GM18520 (cell line): ENCODE measurements at regions not wholly inside any gene's neighbourhood (a gene's known extent, or its start where the extent isn't known, plus 50 kb on each side); places are given as distances from the start of the nearest gene placed in this dataset.
"Not testable (repeated sequence)": the region's sequence is repeated elsewhere in the genome, so short reads cannot be mapped to it uniquely, and the experiment has no call there.

Experiments used
- ATAC-seq: cut with Tn5 transposase; IDR thresholded peaks from one replicate; pipeline ENCODE4 v1.9.1; 2021; ENCODE audit not compliant: unreplicated experiment

DNA sequence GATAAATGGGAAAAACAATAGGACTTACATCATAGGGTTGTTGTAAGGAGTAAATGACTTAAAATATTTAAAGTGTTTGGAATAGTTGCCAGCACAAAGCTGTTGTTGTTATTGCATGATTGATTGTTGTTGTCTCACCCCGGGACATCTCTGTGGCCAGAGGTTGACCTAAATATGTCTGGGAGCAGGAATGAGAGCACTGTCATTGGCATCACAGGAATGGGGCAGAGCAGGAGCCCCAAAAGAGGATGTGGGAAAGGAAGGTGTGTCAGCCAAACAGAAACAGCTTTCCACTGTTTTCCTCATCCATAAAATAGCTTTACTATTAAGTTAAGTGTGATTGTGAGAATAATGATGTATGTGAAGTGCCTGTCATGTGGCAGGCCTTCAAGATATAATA lies 121.6 kb downstream of the TMEM168 start:
- no peak for ATAC-seq

DNA sequence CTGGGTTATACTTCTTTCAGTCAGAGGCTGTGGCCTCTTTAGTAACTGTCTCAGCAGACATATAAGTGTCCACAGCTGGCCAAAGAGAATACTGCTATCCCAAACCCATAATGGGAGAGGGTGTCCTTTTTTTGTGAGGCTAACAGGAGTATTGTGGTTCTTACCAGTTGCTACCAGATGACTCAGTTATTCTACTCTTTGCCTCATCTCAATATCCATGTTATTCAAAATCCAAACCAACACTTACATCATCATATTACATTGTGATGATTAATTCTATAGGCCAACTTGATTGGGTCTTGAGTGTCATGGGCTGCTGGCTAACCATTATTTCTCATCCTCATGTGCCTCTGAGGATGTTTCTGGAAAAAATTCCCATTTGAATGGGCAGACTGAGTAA lies 120.9 kb downstream of the TMEM168 start:
- no peak for ATAC-seq

DNA sequence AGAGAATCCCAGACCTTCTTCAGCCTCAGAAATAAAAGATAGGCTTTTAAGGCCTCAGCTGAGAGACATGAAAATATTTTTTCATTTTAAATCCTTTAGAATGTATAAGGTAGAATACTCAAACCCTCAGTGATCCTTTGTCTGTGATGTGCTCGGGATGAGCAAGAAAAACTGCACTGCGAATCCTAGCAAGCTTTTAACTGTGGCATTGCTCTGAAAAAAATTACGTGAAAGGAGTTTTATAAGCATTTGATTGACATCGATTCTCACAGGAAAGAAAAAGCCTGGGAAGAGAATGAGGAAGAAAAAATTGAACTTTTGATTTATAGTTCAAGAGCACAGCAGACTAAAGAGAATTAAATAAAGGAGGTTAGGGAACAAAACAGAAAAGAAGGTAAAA lies 120.0 kb downstream of the TMEM168 start:
- ATAC-seq = no peak

DNA sequence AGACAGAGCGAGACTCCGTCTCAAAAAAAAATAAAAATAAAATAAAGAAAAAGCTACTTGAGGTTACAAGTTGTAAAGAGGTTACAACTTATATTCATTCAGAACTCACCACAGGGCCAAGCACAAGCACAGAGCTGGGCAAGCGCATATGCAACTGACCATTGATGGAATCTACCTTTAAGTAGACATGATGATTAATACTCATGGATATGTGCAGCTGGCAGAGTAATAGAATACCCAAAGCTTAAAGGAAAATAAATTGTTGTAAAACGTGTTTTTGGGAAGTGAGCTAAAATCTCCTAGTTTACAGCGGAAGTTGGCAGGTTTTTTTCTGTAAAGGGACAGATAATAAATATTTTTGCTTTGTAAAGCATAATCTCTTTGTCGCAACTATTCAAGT lies 111.6 kb downstream of the TMEM168 start:
- no peak for ATAC-seq

DNA sequence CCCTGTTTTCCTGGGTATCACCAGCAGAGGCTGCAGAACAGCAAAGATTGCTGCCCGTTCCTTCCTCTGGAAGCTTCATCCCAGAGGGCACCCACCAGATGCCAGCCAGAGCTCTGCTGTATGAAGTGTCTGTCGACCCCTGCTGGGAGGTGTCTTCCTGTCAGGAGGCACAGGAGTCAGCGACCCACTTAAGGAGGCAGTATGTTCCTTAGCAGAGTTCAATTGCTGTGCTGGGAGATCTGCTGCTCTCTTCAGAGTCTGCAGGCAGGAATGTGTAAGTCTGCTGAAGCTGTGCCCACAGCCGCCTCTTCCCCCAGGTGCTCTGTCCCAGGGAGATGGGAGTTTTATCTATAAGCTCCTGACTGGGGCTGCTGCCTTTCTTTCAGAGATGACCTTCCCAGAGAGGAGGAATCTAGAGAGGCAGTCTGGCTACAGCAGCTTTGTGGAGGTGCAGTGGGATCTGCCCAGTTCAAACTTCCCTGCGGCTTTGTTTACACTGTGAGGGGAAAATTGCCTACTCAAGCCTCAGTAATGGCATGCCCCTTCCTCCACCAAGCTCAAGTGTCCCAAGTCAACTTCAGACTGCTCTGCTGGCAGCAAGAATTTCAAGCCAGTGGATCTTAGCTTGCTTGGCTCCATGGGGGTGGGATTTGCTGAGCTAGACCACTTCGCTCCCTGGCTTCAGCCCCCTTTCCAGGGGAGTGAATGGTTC lies 100.6 kb downstream of the TMEM168 start:
- ATAC-seq = not testable (repeated sequence)

GRCh38 chr7:112692333-112692732 lies 97.9 kb downstream of the TMEM168 start:
- no peak for ATAC-seq

- not testable (repeated sequence) for ATAC-seq
Observed at GRCh38 chr7:112697211-112697610, 93.0 kb downstream of the TMEM168 start.

- no peak for ATAC-seq
Observed at GRCh38 chr7:112699725-112700513, 90.3 kb downstream of the TMEM168 start.

DNA sequence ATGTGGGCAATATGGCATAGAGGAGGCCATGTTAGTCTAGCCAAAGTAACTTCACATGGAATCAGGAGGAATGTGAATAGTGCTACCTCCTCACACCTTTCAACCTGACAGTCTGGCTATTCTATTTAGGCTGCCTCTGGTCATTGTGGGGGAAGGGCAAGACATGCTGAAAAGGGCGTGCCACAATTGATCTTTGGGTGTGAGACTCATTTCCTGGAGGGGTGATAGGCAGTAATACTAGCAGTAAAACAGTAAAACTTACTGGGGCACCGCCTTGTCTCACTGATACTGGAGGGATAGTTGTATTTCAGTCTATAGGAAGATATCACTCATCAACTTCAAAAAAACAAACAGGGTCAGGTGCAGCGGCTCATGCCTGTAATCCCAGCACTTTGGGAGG lies 88.7 kb downstream of the TMEM168 start:
- ATAC-seq = no peak

DNA sequence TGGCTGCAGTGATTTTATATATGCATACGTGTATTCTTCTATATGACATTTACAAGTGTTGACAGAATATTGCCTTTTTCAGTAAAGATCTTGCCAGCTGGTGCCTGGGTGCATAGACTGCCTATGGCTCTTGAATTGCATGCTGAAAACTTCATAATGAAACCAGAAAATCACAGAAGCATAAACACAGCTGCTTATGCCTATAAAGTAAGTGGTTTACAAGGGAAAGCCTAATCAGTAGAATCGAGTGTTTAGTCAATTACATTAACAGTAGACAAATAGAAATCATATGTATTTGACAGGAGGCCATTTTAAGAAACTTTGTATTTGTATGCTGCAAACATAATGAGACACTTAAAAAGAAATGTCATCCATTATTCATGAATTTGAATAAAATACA lies 82.5 kb downstream of the TMEM168 start:
- no peak for ATAC-seq

GRCh38 chr7:112708236-112708635 lies 82.0 kb downstream of the TMEM168 start:
- no peak for ATAC-seq
